GM18873 (cell line): ENCODE measurements at regions not wholly inside any gene's neighbourhood (a gene's known extent, or its start where the extent isn't known, plus 50 kb on each side); places are given as distances from the start of the nearest gene placed in this dataset.

Source experiments
- ATAC-seq: cut with Tn5 transposase; IDR thresholded peaks from one replicate; pipeline ENCODE4 v1.9.1; 2021; ENCODE audit warnings: mild to moderate bottlenecking, moderate library complexity, moderate number of reproducible peaks; ENCODE audit not compliant: unreplicated experiment, low FRiP score

GRCh38 chr4:89604951-89605350 is 232.0 kb downstream of the SNCA start:
- ATAC-seq, result no peak

GRCh38 chr4:89599026-89599425 is 237.9 kb downstream of the SNCA start:
- no peak for ATAC-seq

GRCh38 chr4:89598602-89599001 is 238.4 kb downstream of the SNCA start:
- ATAC-seq, result no peak

- ATAC-seq, result no peak
Observed at GRCh38 chr4:89595125-89595789, 241.7 kb downstream of the SNCA start.

- no peak for ATAC-seq
Observed at GRCh38 chr4:89590128-89590527, 246.8 kb downstream of the SNCA start.

- ATAC-seq, result no peak
Observed at GRCh38 chr4:89588421-89588820, 248.5 kb downstream of the SNCA start.

GRCh38 chr4:89587364-89587763 is 249.6 kb downstream of the SNCA start:
- no peak for ATAC-seq

GRCh38 chr4:89586864-89587263 is 250.1 kb downstream of the SNCA start:
- no peak for ATAC-seq

- ATAC-seq, result no peak
Observed at GRCh38 chr4:89586318-89586717, 250.6 kb downstream of the SNCA start.

GRCh38 chr4:89582756-89583505 is 254.0 kb downstream of the SNCA start:
- no peak for ATAC-seq

- ATAC-seq, result no peak
Observed at GRCh38 chr4:89579771-89580170, 257.2 kb downstream of the SNCA start.

- ATAC-seq, result no peak
Observed at GRCh38 chr4:89576246-89576645, 260.7 kb downstream of the SNCA start.

- ATAC-seq, result no peak
Observed at GRCh38 chr4:89575840-89576239, 261.1 kb downstream of the SNCA start.

- ATAC-seq, result no peak
Observed at GRCh38 chr4:89574176-89574575, 262.8 kb downstream of the SNCA start.

- no peak for ATAC-seq
Observed at GRCh38 chr4:89573656-89574055, 263.3 kb downstream of the SNCA start.

- no peak for ATAC-seq
Observed at GRCh38 chr4:89572224-89572858, 264.6 kb downstream of the SNCA start.

- ATAC-seq, result no peak
Observed at GRCh38 chr4:89570931-89571330, 263.3 kb upstream of the GPRIN3 start.

- ATAC-seq, result no peak
Observed at GRCh38 chr4:89567936-89568335, 260.3 kb upstream of the GPRIN3 start.

- ATAC-seq, result peak; percentile 96
Observed at GRCh38 chr4:89563431-89563830, 255.8 kb upstream of the GPRIN3 start.

- no peak for ATAC-seq
Observed at GRCh38 chr4:89562746-89563145, 255.1 kb upstream of the GPRIN3 start.

GRCh38 chr4:89561048-89561447 is 253.4 kb upstream of the GPRIN3 start:
- ATAC-seq, result no peak

GRCh38 chr4:89558147-89558546 is 250.5 kb upstream of the GPRIN3 start:
- no peak for ATAC-seq
